PFSK-1 (cell line): ENCODE measurements at regions not wholly inside any gene's neighbourhood (a gene's known extent, or its start where the extent isn't known, plus 50 kb on each side); places are given as distances from the start of the nearest gene placed in this dataset.

Source experiments
- FOXP2 ChIP-seq: optimal IDR thresholded peaks from 2 replicates; pipeline ENCODE3; 2011; ENCODE audit warnings: borderline replicate concordance, control low read depth, inconsistent platforms; ENCODE audit not compliant: insufficient read depth; ENCODE audit errors: extremely low read length, extremely low read depth
- POLR2AphosphoS5 ChIP-seq: IDR thresholded peaks from 2 replicates; pipeline ENCODE4 v1.6.1; 2012; ENCODE audit warnings: low read depth, mild to moderate bottlenecking, control low read depth, low read length, moderate library complexity
- SIN3A ChIP-seq: IDR thresholded peaks from 2 replicates; pipeline ENCODE4 v1.6.1; 2012; ENCODE audit warnings: mild to moderate bottlenecking, low read length, moderate library complexity, borderline replicate concordance; ENCODE audit not compliant: insufficient read depth
- TAF1 ChIP-seq: IDR thresholded peaks from 2 replicates; pipeline ENCODE4 v1.6.1; 2012; ENCODE audit warnings: low read length, control low read depth, borderline replicate concordance; ENCODE audit not compliant: insufficient read depth
- TF ChIP-seq, protein P1 (sequence below), 2 experiments: IDR thresholded peaks; 2 replicates each; pipeline versions ENCODE4 v1.6.1 to v1.8.0; 2011 to 2012; ENCODE audit warnings: low read depth in 2 of 2, low read length in 2 of 2, control low read depth in 1 of 2, inconsistent platforms in 1 of 2, mild to moderate bottlenecking in 1 of 2, moderate library complexity in 1 of 2; ENCODE audit not compliant: insufficient read depth in 1 of 2

DNA sequence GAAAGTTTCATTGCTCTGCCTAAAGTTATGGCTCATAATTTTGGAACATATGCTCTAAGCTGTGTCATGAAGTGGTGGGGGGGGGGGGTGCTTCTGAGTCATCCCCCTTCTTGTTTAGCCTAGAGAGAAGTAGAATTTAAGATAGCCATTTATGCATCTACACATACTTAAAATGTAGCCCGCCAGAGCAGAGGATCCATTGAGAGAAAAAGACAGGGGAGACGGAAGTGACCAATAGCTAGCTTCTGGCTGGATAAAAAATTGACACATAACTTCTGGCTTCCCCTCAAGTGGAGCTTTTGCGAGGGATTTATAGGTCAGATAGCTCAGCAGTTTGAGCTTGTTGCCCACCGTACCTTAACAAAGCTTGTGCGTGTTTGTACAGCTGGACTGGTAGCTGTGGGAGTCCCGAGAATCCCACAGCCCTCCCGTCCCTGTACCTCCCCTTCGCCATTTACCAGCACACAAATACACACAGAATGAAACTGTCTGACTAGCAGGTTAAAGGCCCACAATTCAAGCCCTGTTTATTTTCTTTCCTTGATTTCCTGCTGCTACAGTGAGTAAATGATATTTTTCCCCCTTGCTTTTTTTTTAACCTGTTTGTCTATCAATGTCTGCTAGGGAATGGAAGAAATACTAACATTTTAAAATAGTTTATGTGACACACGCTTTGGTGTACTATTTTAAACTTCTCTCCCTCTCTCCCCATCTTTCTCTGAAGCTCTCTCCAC is 232.6 kb upstream of the FERD3L start:
- no peak for TF ChIP-seq TAF1
- no peak for TF ChIP-seq FOXP2
- TF ChIP-seq SIN3A, result peak; percentile 75; the same call in 1 of the 2 replicates
- TF ChIP-seq, protein P1, sequence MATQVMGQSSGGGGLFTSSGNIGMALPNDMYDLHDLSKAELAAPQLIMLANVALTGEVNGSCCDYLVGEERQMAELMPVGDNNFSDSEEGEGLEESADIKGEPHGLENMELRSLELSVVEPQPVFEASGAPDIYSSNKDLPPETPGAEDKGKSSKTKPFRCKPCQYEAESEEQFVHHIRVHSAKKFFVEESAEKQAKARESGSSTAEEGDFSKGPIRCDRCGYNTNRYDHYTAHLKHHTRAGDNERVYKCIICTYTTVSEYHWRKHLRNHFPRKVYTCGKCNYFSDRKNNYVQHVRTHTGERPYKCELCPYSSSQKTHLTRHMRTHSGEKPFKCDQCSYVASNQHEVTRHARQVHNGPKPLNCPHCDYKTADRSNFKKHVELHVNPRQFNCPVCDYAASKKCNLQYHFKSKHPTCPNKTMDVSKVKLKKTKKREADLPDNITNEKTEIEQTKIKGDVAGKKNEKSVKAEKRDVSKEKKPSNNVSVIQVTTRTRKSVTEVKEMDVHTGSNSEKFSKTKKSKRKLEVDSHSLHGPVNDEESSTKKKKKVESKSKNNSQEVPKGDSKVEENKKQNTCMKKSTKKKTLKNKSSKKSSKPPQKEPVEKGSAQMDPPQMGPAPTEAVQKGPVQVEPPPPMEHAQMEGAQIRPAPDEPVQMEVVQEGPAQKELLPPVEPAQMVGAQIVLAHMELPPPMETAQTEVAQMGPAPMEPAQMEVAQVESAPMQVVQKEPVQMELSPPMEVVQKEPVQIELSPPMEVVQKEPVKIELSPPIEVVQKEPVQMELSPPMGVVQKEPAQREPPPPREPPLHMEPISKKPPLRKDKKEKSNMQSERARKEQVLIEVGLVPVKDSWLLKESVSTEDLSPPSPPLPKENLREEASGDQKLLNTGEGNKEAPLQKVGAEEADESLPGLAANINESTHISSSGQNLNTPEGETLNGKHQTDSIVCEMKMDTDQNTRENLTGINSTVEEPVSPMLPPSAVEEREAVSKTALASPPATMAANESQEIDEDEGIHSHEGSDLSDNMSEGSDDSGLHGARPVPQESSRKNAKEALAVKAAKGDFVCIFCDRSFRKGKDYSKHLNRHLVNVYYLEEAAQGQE (IDR thresholded peaks at IDR 0.05; ENCODE audit: insufficient read depth in 1 of 2, low read depth in 2 of 2, low read length in 2 of 2), result peak in 1 of 2 experiments; percentile 23; a peak in 1 of 4 replicates

DNA sequence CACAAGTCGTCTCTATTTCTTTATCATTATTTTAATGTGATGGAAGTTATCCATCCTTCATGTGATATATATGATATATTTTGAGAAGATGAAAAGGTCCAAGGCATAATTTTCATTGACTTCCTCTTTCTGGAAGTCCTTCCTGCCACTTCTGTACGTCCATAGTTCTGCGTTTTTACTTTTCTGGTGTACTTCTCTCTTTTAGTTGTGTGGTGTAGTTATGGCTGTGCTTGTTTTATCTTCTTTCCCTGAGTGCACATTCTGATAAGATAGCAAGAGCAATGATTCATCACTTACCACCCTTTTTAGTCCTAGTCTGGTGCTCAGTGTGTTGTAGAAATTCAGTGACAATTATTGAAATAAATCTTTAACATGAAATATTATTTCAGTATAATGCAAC is 231.3 kb upstream of the FERD3L start:
- no peak for TF ChIP-seq FOXP2
- no peak for TF ChIP-seq POLR2AphosphoS5
- TF ChIP-seq TAF1, result no peak
- TF ChIP-seq, protein P1 (IDR thresholded peaks at IDR 0.05; ENCODE audit: insufficient read depth in 1 of 2, low read depth in 2 of 2, low read length in 2 of 2), result no peak
- TF ChIP-seq SIN3A, result no peak

- TF ChIP-seq TAF1 (no peak), POLR2AphosphoS5 (no peak), SIN3A (no peak), FOXP2 (no peak)
- TF ChIP-seq, protein P1 (IDR thresholded peaks at IDR 0.05; ENCODE audit: insufficient read depth in 1 of 2, low read depth in 2 of 2, low read length in 2 of 2), result no peak
Measured at GRCh38 chr7:19375976-19376375, 230.8 kb upstream of the FERD3L start.

DNA sequence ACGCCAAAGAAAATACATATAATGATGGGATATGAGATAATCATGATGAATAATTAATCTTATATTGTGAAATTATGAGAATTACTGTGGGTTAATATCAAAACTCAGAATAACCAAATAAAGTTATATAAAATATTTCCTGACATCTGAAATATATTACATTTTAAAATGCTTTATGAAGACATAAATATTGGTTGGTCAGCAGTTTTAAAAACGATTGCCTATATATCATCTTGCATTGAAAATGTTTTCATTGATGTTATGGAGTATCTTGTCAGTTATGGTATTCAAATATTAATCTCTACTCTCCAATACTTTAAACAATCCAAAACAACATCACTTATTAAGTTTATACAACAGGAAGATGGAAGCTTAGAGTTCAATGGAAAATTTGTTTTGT is 228.1 kb upstream of the FERD3L start:
- TF ChIP-seq SIN3A (no peak), TAF1 (no peak), POLR2AphosphoS5 (no peak), FOXP2 (no peak)
- TF ChIP-seq, protein P1 (IDR thresholded peaks at IDR 0.05; ENCODE audit: insufficient read depth in 1 of 2, low read depth in 2 of 2, low read length in 2 of 2), result no peak

DNA sequence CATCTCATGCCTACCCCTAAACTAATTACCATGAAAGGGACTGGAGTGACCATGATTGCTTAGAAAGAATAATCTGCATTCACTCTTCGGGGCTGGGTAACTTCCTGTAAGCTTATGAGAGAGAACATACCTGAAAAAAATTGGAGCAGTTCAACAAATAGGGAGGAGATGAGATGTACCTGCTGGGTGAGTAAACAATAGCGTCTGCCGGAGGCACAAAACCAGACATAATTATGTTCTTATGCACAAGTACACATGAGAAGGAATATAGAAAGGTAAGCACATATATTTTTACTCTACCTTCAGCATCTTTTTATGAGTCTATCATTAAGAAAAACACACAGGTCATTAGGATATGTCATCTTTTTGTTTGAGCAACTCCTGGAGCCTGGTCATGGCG is 224.6 kb upstream of the FERD3L start:
- TF ChIP-seq TAF1 (no peak), POLR2AphosphoS5 (no peak), FOXP2 (no peak), SIN3A (no peak)
- TF ChIP-seq, protein P1 (IDR thresholded peaks at IDR 0.05; ENCODE audit: insufficient read depth in 1 of 2, low read depth in 2 of 2, low read length in 2 of 2), result no peak
